HCT116 (cell line): ENCODE measurements at regions not wholly inside any gene's neighbourhood (a gene's known extent, or its start where the extent isn't known, plus 50 kb on each side); places are given as distances from the start of the nearest gene placed in this dataset.

Experiments
- ATAC-seq: fragments of 200-7000 bp; cut with Tn5 transposase; 2 replicates; pipeline ENCODE4 v1.9.1; 2020; ENCODE audit warnings: mild to moderate bottlenecking, moderate library complexity
- BruUV-seq: library from RNA; stranded (reverse); fragments of 400-500 nt; replicated peaks from 2 replicates; lab custom pipeline; 2021; lab: Mats Ljungman, UMichigan
- CTCF ChIA-PET: fragments of 300-600 bp; sonication (Branson Sonifier 250); formaldehyde crosslinking; loops from one replicate; lab custom pipeline; 2021; ENCODE audit warnings: antibody characterized with exemption; lab: Charles Lee
- POLR2A ChIA-PET: fragments of 300-600, 350-600 bp; sonication (Branson Sonifier 250); formaldehyde crosslinking; loops from one replicate; lab custom pipeline; 2021; ENCODE audit warnings: antibody characterized with exemption; lab: Charles Lee
- RAD21 ChIA-PET, 2 experiments: fragments of 300-600 bp; sonication (Branson Sonifier 250); formaldehyde crosslinking; loops; one replicate each; lab custom pipeline; 2023; ENCODE audit warnings: low total read pairs in 2 of 2; ENCODE audit not compliant: uncharacterized antibody in 2 of 2, unreplicated experiment in 2 of 2, low non-redundant PET in 1 of 2; lab: Charles Lee
- DNase-seq: peaks from one replicate; pipeline ENCODE4 v3.0.0-alpha.2; 2010; ENCODE audit warnings: low read depth, low spot score
- H2AFZ ChIP-seq: fragments of 200-600 bp; shearing (Covaris generic), sonication (generic); 2 replicates; pipeline ENCODE4 v1.6.1; 2017; ENCODE audit warnings: low read depth, mixed run types, mixed read lengths, antibody characterized with exemption, low read length; ENCODE audit not compliant: poor library complexity, severe bottlenecking
- H3K27ac ChIP-seq: 2 replicates; pipeline ENCODE4 v1.5.1; 2012; ENCODE audit warnings: low read depth, low read length
- H3K27me3 ChIP-seq: fragments of 200-600 bp; sonication (generic); 2 replicates; pipeline ENCODE4 v1.6.1; 2016; ENCODE audit warnings: mixed run types, low read length, mixed read lengths; ENCODE audit not compliant: insufficient read depth
- H3K36me3 ChIP-seq, 2 experiments: fragments of 200-500 bp in 1 of 2; fragments of 200-600 bp in 1 of 2; sonication (Bioruptor generic) in 1 of 2; sonication (generic) in 1 of 2; 2 replicates each; pipeline versions ENCODE4 v1.5.1 to v1.6.1; 2014 to 2016; ENCODE audit warnings: low read length in 2 of 2, inconsistent platforms in 1 of 2, mixed read lengths in 1 of 2, mixed run types in 1 of 2; ENCODE audit not compliant: insufficient read depth in 2 of 2, control insufficient read depth in 1 of 2
- H3K4me1 ChIP-seq, 2 experiments: fragments of 200-600 bp in 1 of 2; sonication (generic) in 1 of 2; 2 replicates each; pipeline versions ENCODE4 v1.5.1 to v1.6.1; 2012 to 2017; ENCODE audit warnings: low read length in 2 of 2, inconsistent platforms in 1 of 2, mild to moderate bottlenecking in 1 of 2, mixed read lengths in 1 of 2, mixed run types in 1 of 2, moderate library complexity in 1 of 2; ENCODE audit not compliant: insufficient read depth in 2 of 2, control insufficient read depth in 1 of 2
- H3K4me2 ChIP-seq: fragments of 200-600 bp; sonication (generic); 2 replicates; pipeline ENCODE4 v1.6.1; 2017; ENCODE audit warnings: mixed run types, low read length, mixed read lengths
- H3K4me3 ChIP-seq, 2 experiments: fragments of 200-600 bp in 1 of 2; sonication (generic) in 1 of 2; replicated peaks in 1 of 2; 2 replicates each; pipeline ENCODE4 v1.5.1; 2011 to 2016; ENCODE audit warnings: low read length in 2 of 2, control low read depth in 1 of 2, low read depth in 1 of 2, mild to moderate bottlenecking in 1 of 2, mixed read lengths in 1 of 2, mixed run types in 1 of 2
- H3K79me2 ChIP-seq: fragments of 200-600 bp; sonication (generic); 2 replicates; pipeline ENCODE4 v1.6.1; 2017; ENCODE audit warnings: mild to moderate bottlenecking, mixed run types, low read length, moderate library complexity, mixed read lengths; ENCODE audit not compliant: insufficient read depth
- H3K9ac ChIP-seq: fragments of 200-600 bp; sonication (generic); 2 replicates; pipeline ENCODE4 v1.6.1; 2016; ENCODE audit warnings: low read length, mixed read lengths
- H3K9me2 ChIP-seq: fragments of 200-600 bp; sonication (generic), shearing (Covaris generic); 2 replicates; pipeline ENCODE4 v1.6.1; 2017; ENCODE audit warnings: mixed run types, mild to moderate bottlenecking, moderate library complexity; ENCODE audit not compliant: insufficient read depth
- H3K9me3 ChIP-seq, 2 experiments: fragments of 200-500 bp in 1 of 2; fragments of 200-600 bp in 1 of 2; sonication (Bioruptor generic) in 1 of 2; sonication (generic) in 1 of 2; 2 replicates each; pipeline ENCODE4 v1.6.1; 2014 to 2017; ENCODE audit warnings: low read length in 2 of 2, mixed read lengths in 2 of 2, inconsistent platforms in 1 of 2, low read depth in 1 of 2, mild to moderate bottlenecking in 1 of 2, mixed run types in 1 of 2, moderate library complexity in 1 of 2; ENCODE audit not compliant: control insufficient read depth in 1 of 2, insufficient read depth in 1 of 2
- H4K20me1 ChIP-seq: fragments of 200-600 bp; sonication (generic), shearing (Covaris generic); 2 replicates; pipeline ENCODE4 v1.6.1; 2017; ENCODE audit warnings: mixed run types, mild to moderate bottlenecking, moderate library complexity; ENCODE audit not compliant: insufficient read depth
- CBX3 ChIP-seq: IDR thresholded peaks from 2 replicates; pipeline ENCODE4 v1.6.1; 2012; ENCODE audit warnings: low read depth
- CEBPB ChIP-seq: IDR thresholded peaks from 2 replicates; pipeline ENCODE4 v1.6.1; 2012; ENCODE audit warnings: low read depth
- CTCF ChIP-seq, 3 experiments: fragments of 200-600 bp in 1 of 3; sonication (generic) in 1 of 3; IDR thresholded peaks in 2 of 3; conservative IDR thresholded peaks in 1 of 3; 2 replicates each; pipeline ENCODE4 v1.5.1; 2012 to 2017; ENCODE audit warnings: low read depth in 2 of 3, low read length in 2 of 3, antibody characterized with exemption in 1 of 3, borderline replicate concordance in 1 of 3, control low read depth in 1 of 3, mild to moderate bottlenecking in 1 of 3, mixed read lengths in 1 of 3, mixed run types in 1 of 3, moderate library complexity in 1 of 3; ENCODE audit not compliant: insufficient read depth in 1 of 3
- EGR1 ChIP-seq: IDR thresholded peaks from 2 replicates; pipeline ENCODE4 v1.6.1; 2012; ENCODE audit warnings: low read depth
- ELF1 ChIP-seq: IDR thresholded peaks from 2 replicates; pipeline ENCODE4 v1.6.1; 2012; ENCODE audit warnings: low read depth, borderline replicate concordance
- EZH2phosphoT487 ChIP-seq: fragments of 200-600 bp; IDR thresholded peaks from 2 replicates; pipeline ENCODE4 v1.6.1; 2018; ENCODE audit warnings: antibody characterized with exemption, borderline replicate concordance
- FOSL1 ChIP-seq: IDR thresholded peaks from 2 replicates; pipeline ENCODE4 v1.6.1; 2012; ENCODE audit warnings: low read depth
- JUND ChIP-seq: IDR thresholded peaks from 2 replicates; pipeline ENCODE4 v1.6.1; 2012
- MAX ChIP-seq: IDR thresholded peaks from 2 replicates; pipeline ENCODE4 v1.6.1; 2012
- POLR2A ChIP-seq: IDR thresholded peaks from 2 replicates; pipeline ENCODE4 v1.7.0; 2011; ENCODE audit warnings: borderline replicate concordance; ENCODE audit not compliant: insufficient read depth, insufficient read length; ENCODE audit errors: extremely low read depth
- SIN3A ChIP-seq: IDR thresholded peaks from 2 replicates; pipeline ENCODE4 v1.6.1; 2012; ENCODE audit warnings: low read depth
- SRF ChIP-seq: IDR thresholded peaks from 2 replicates; pipeline ENCODE4 v1.6.1; 2012; ENCODE audit warnings: low read depth
- TCF7L2 ChIP-seq: IDR thresholded peaks from 2 replicates; pipeline ENCODE4 v1.7.0; 2011; ENCODE audit warnings: borderline replicate concordance, inconsistent platforms; ENCODE audit not compliant: insufficient read depth, insufficient read length; ENCODE audit errors: extremely low read depth
- ZBTB33 ChIP-seq: IDR thresholded peaks from 2 replicates; pipeline ENCODE4 v1.6.1; 2011; ENCODE audit warnings: mild to moderate bottlenecking, low read length, moderate library complexity; ENCODE audit not compliant: insufficient replicate concordance; ENCODE audit errors: extremely low read depth
- ZFX ChIP-seq: fragments of 450-650 bp; IDR thresholded peaks from 2 replicates; pipeline ENCODE4 v1.6.1; 2017
- ZNF274 ChIP-seq: fragments of 200-500 bp; sonication (Bioruptor generic); IDR thresholded peaks from 2 replicates; pipeline ENCODE4 v1.6.1; 2014; ENCODE audit warnings: mild to moderate bottlenecking, low read depth, low read length, inconsistent platforms
- intact Hi-C: fragments of 100-400 bp; cut with micrococcal nuclease; formaldehyde crosslinking; loops from 2 replicates; pipeline ENCODE4 v1.10.0; 2022

- no peak for TF ChIP-seq TCF7L2
- no peak for TF ChIP-seq MAX
- TF ChIP-seq ZNF274: no peak
- no peak for TF ChIP-seq FOSL1
- TF ChIP-seq, all 23 proteins: peak for 0
Observed at GRCh38 chr2:13020469-13020868, 303.7 kb downstream of the TRIB2 start (continued).

- H3K4me1 ChIP-seq: no peaks in the 10 kb centered on the region
- no TSS peak for BruUV-seq
- H3K9me2 ChIP-seq: no peaks in the 10 kb centered on the region
- no peaks in the 10 kb centered on the region for H3K27me3 ChIP-seq
- no peak for ATAC-seq
- no peak overlapping the region for H3K9ac ChIP-seq
- no peak overlapping the region for H3K4me2 ChIP-seq
- CTCF ChIA-PET: no interaction called here
- no peaks in the 10 kb centered on the region for H3K79me2 ChIP-seq
- RAD21 ChIA-PET: no interaction called here
- intact Hi-C loops: no loop called here
- no peaks in the 10 kb centered on the region for H4K20me1 ChIP-seq
- POLR2A ChIA-PET: no interaction called here
- no peak for DNase-seq
- H3K27ac ChIP-seq: no peak overlapping the region
- H3K36me3 ChIP-seq: no peaks in the 10 kb centered on the region
- TF ChIP-seq ELF1 (no peak), CBX3 (no peak), JUND (no peak), ZNF274 (no peak), FOSL1 (no peak), CTCF (IDR thresholded peaks at IDR 0.05 in 2 of 3, conservative IDR thresholded peaks at IDR 0.05 in 1 of 3; ENCODE audit: borderline replicate concordance in 1 of 3, insufficient read depth in 1 of 3, low read depth in 2 of 3, low read length in 2 of 3) (no peak), CEBPB (no peak), EGR1 (no peak), SIN3A (no peak), EZH2phosphoT487 (no peak), POLR2A (no peak), ZFX (no peak), ZBTB33 (no peak), SRF (no peak), TCF7L2 (no peak)
- no peaks in the 10 kb centered on the region for H3K9me3 ChIP-seq
- no peak overlapping the region for H3K4me3 ChIP-seq
- H2AFZ ChIP-seq: no peak overlapping the region
Observed at GRCh38 chr2:13021470-13021957, 304.8 kb downstream of the TRIB2 start.
